BLaER1 (cell line): ENCODE measurements at regions not wholly inside any gene's neighbourhood (a gene's known extent, or its start where the extent isn't known, plus 50 kb on each side); places are given as distances from the start of the nearest gene placed in this dataset.

Experiments used
- H3K27ac ChIP-seq: shearing (Covaris generic); formaldehyde crosslinking; 2 replicates; pipeline ENCODE4 v1.8.1; 2022
- H3K27me3 ChIP-seq: shearing (Covaris generic); formaldehyde crosslinking; 2 replicates; pipeline ENCODE4 v1.8.1; 2022
- H3K36me3 ChIP-seq: shearing (Covaris generic); formaldehyde crosslinking; 2 replicates; pipeline ENCODE4 v1.8.1; 2022
- H3K4me1 ChIP-seq: shearing (Covaris generic); formaldehyde crosslinking; 2 replicates; pipeline ENCODE4 v1.8.1; 2022
- H3K4me2 ChIP-seq: shearing (Covaris generic); formaldehyde crosslinking; 2 replicates; pipeline ENCODE4 v1.8.1; 2022
- H3K4me3 ChIP-seq: shearing (Covaris generic); formaldehyde crosslinking; 2 replicates; pipeline ENCODE4 v1.8.1; 2022
- H3K9ac ChIP-seq: shearing (Covaris generic); formaldehyde crosslinking; 2 replicates; pipeline ENCODE4 v1.8.1; 2022
- H3K9me3 ChIP-seq: shearing (Covaris generic); formaldehyde crosslinking; 2 replicates; pipeline ENCODE4 v1.8.1; 2022
- H4K20me1 ChIP-seq: shearing (Covaris generic); formaldehyde crosslinking; 2 replicates; pipeline ENCODE4 v1.8.1; 2022
- Cebpa-rat ChIP-seq: shearing (Covaris generic); IDR thresholded peaks from 2 replicates; pipeline ENCODE4 v1.8.1; 2022

DNA sequence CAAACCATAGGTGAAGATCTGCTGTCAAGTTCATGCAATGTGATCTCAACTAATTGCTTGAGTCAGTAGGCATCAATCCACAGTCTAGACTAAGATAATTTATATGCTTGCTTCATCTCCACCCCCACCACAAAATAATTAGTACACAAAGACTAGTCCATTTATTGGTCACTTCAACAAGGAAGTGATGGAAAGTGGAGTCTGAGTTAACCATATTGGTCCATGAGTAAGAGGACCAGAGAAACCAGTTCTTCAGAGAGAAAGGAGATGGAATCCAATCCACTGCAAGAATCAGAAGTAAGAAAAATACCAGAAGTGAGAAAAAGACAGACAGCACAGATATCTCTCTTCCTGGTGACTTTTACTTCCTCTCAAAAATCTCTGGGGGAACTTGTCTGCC, 366.5 kb downstream of the CHSY3 start:
- H3K36me3 ChIP-seq, result no peaks in the 10 kb centered on the region
- no peaks in the 10 kb centered on the region for H3K4me1 ChIP-seq
- H3K9ac ChIP-seq, result no peak overlapping the region
- no peaks in the 10 kb centered on the region for H3K27me3 ChIP-seq
- H4K20me1 ChIP-seq, result no peaks in the 10 kb centered on the region
- TF ChIP-seq Cebpa-rat, result no peak
- H3K4me2 ChIP-seq, result no peak overlapping the region
- no peaks in the 10 kb centered on the region for H3K9me3 ChIP-seq
- no peak overlapping the region for H3K27ac ChIP-seq
- H3K4me3 ChIP-seq, result no peak overlapping the region

DNA sequence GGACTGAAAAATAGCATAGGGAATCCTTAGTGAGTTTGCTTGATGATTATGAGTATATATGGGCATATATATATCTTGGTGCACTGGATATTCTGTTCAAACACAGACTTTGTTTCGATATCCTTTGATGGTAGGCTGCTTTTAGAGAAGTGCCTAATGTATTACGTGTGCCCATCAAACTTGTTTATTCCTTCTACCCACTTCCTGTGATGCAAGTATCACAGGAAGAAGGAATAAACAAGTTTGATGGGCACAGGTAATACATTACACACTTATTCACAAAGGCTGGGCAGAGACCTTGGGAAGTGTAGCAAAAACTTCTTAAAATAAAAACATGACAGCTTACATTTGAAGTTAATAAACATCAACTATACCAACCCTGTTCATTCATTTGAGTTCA, 364.2 kb downstream of the CHSY3 start:
- no peaks in the 10 kb centered on the region for H3K9me3 ChIP-seq
- H3K4me3 ChIP-seq, result no peak overlapping the region
- H3K4me2 ChIP-seq, result no peak overlapping the region
- H4K20me1 ChIP-seq, result no peaks in the 10 kb centered on the region
- no peaks in the 10 kb centered on the region for H3K27me3 ChIP-seq
- no peak overlapping the region for H3K27ac ChIP-seq
- H3K9ac ChIP-seq, result no peak overlapping the region
- H3K36me3 ChIP-seq, result no peaks in the 10 kb centered on the region
- no peaks in the 10 kb centered on the region for H3K4me1 ChIP-seq
- no peak for TF ChIP-seq Cebpa-rat

DNA sequence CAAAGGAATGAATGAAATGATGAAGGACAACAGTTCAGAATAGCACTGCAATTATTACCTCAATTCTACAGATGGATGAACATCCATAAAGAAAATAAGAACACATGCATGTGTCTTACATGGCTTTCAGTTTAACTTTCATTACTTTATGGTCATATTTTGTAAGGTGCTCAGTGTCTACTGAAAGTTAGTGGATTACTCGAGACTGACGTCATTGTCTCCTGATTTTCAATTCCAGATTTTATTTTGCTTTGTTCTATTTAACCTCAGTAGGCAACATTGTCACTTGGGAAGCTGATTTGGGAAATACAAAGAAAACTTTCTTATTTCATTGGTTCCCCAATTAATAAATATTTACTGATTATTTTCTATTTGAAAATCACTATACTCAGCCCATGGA, 363.7 kb downstream of the CHSY3 start:
- H3K4me1 ChIP-seq, result no peaks in the 10 kb centered on the region
- no peak overlapping the region for H3K4me3 ChIP-seq
- no peaks in the 10 kb centered on the region for H3K9me3 ChIP-seq
- H3K36me3 ChIP-seq, result no peaks in the 10 kb centered on the region
- no peak for TF ChIP-seq Cebpa-rat
- H3K9ac ChIP-seq, result no peak overlapping the region
- no peak overlapping the region for H3K4me2 ChIP-seq
- H3K27me3 ChIP-seq, result no peaks in the 10 kb centered on the region
- no peak overlapping the region for H3K27ac ChIP-seq
- H4K20me1 ChIP-seq, result no peaks in the 10 kb centered on the region

DNA sequence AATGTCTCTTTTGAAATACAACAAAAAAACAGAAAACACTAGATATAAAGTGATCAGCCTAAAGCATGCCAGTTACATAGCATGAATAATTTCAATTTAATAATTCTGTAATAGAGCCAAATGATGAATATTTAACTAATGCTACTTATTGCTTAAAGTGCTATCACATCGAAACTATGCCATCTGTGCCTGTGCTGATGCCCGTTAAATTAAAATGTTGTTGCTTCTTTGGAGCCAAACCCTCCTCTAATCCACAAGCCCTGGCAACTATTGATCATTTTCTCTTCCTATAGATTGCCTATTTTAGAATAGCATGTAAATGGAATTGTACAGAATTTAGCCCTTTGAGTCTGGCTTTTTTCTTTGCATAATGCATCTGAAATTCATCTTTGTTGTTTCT, 356.2 kb downstream of the CHSY3 start:
- Histone ChIP-seq H3K27me3 (no peaks in the 10 kb centered on the region), H3K36me3 (no peaks in the 10 kb centered on the region), H3K27ac (no peak overlapping the region), H3K4me1 (no peaks in the 10 kb centered on the region), H3K4me3 (no peak overlapping the region), H4K20me1 (no peaks in the 10 kb centered on the region), H3K9me3 (peaks cover 4% of the 10 kb centered on the region; the same call in 1 of the 2 replicates), H3K9ac (no peak overlapping the region), H3K4me2 (no peak overlapping the region)
- no peak for TF ChIP-seq Cebpa-rat

DNA sequence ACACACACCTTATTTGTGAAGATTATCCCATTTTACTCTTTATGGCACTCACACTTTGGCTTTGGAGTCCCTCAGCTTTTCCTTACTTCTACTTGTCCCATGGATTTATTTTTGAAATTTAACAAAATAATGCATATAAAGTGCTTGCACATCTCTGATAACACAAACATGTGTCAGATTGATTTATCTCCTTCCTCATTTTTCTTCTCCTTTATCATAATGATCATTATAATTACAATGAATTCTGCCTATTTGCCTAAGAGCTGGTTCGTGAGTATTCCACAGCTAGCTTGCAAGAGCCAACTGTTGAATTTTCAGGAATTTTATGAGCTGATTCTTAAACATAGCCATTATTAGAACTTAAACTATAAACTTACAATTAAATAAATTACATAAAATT, 347.7 kb downstream of the CHSY3 start:
- TF ChIP-seq Cebpa-rat, result no peak
- Histone ChIP-seq H3K27ac (no peak overlapping the region), H3K9me3 (peaks cover 5% of the 10 kb centered on the region; the same call in 1 of the 2 replicates), H3K4me2 (no peak overlapping the region), H3K36me3 (no peaks in the 10 kb centered on the region), H3K4me3 (no peak overlapping the region), H4K20me1 (no peaks in the 10 kb centered on the region), H3K27me3 (no peaks in the 10 kb centered on the region), H3K9ac (no peak overlapping the region), H3K4me1 (no peaks in the 10 kb centered on the region)

DNA sequence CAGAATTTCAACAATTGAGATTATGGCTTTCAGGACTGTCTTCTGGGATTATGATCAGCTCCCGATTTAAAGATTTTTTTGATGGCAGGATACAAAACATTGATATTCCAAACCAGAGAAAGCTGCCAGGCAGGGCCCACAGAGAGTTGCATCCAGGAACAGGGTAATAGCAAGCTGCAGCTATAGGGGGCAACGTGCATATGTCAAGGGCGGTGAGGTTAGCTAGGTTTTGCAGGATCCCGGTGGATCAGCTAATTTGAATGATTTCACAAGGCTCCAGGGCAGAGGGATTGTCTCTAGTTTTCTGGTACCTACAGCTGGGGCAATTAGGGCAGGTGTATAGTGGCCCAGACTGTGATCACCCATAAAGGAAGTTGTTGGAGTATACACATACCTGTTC, 339.4 kb downstream of the CHSY3 start:
- no peaks in the 10 kb centered on the region for H3K9me3 ChIP-seq
- no peaks in the 10 kb centered on the region for H3K4me1 ChIP-seq
- H3K27me3 ChIP-seq, result no peaks in the 10 kb centered on the region
- H3K27ac ChIP-seq, result no peak overlapping the region
- no peak overlapping the region for H3K9ac ChIP-seq
- no peaks in the 10 kb centered on the region for H4K20me1 ChIP-seq
- no peak for TF ChIP-seq Cebpa-rat
- H3K4me3 ChIP-seq, result no peak overlapping the region
- H3K4me2 ChIP-seq, result no peak overlapping the region
- H3K36me3 ChIP-seq, result no peaks in the 10 kb centered on the region

DNA sequence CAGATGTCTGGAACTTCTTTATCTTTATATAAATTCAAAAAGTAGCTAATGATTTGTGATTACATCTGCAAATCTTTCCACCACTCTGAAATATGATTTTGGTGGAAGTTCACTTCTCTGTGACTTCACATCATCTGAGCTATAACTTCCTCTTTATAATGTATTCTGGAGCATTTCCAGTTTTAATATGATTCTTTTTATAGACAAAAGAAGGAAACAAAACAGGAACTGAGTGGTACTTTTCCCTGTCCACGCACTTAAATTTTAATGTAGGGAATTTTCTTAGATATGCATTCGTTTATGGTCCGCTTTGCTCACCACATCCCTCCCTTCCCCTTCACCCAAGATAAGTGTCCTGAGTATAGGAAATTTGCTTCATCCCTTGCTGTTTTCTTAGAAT, 333.5 kb downstream of the CHSY3 start:
- Histone ChIP-seq H3K36me3 (no peaks in the 10 kb centered on the region), H3K9ac (no peak overlapping the region), H3K9me3 (no peaks in the 10 kb centered on the region; the same call in 1 of the 2 replicates), H3K27ac (no peak overlapping the region), H3K4me2 (no peak overlapping the region), H3K4me1 (no peaks in the 10 kb centered on the region), H3K4me3 (no peak overlapping the region), H3K27me3 (no peaks in the 10 kb centered on the region), H4K20me1 (no peaks in the 10 kb centered on the region)
- no peak for TF ChIP-seq Cebpa-rat
